CD14-positive monocyte (primary cell): ENCODE measurements at regions not wholly inside any gene's neighbourhood (a gene's known extent, or its start where the extent isn't known, plus 50 kb on each side); places are given as distances from the start of the nearest gene placed in this dataset.

Experiments used
- DNase-seq, 3 donors: peaks; one replicate each; pipeline ENCODE4 v3.0.0-alpha.2; 2011 to 2022
- H2AFZ ChIP-seq: 2 replicates; pipeline ENCODE4 v1.6.0; 2012; ENCODE audit warnings: mild to moderate bottlenecking, low read depth, low read length, inconsistent platforms; ENCODE audit not compliant: insufficient read depth, poor library complexity, severe bottlenecking
- H3K27ac ChIP-seq, 2 donors: 1 replicate in 1 of 2; 2 replicates in 1 of 2; pipeline ENCODE4 v1.5.1; 2012 to 2013; ENCODE audit warnings: low read length in 2 of 2, control low read depth in 1 of 2, inconsistent platforms in 1 of 2, low read depth in 1 of 2, mild to moderate bottlenecking in 1 of 2
- H3K27me3 ChIP-seq, 2 donors: one replicate each; pipeline versions ENCODE4 v1.6.0 to v1.6.1; 2011 to 2013; ENCODE audit warnings: low read length in 2 of 2; ENCODE audit not compliant: control insufficient read depth in 2 of 2, insufficient read depth in 2 of 2
- H3K36me3 ChIP-seq, 2 donors: replicated peaks in 1 of 2; 1 replicate in 1 of 2; 2 replicates in 1 of 2; pipeline versions ENCODE4 v1.5.1 to v1.6.1; 2012 to 2013; ENCODE audit warnings: low read length in 2 of 2, control low read depth in 1 of 2, inconsistent platforms in 1 of 2, mild to moderate bottlenecking in 1 of 2; ENCODE audit not compliant: insufficient read depth in 2 of 2, control insufficient read depth in 1 of 2
- H3K4me1 ChIP-seq, 2 donors: 1 replicate in 1 of 2; 2 replicates in 1 of 2; pipeline versions ENCODE4 v1.5.1 to v1.6.1; 2012 to 2013; ENCODE audit warnings: low read length in 2 of 2, control low read depth in 1 of 2, inconsistent platforms in 1 of 2, mild to moderate bottlenecking in 1 of 2, moderate library complexity in 1 of 2; ENCODE audit not compliant: insufficient read depth in 2 of 2, control insufficient read depth in 1 of 2
- H3K4me2 ChIP-seq: replicated peaks from 2 replicates; pipeline ENCODE3; 2012; ENCODE audit warnings: low read length, moderate library complexity, mild to moderate bottlenecking; ENCODE audit not compliant: poor library complexity, severe bottlenecking; ENCODE audit errors: extremely low read depth
- H3K4me3 ChIP-seq, 3 experiments: fragments of 200-600 bp in 1 of 3; sonication (generic) in 1 of 3; replicated peaks in 1 of 3; 1 replicate in 2 of 3; 2 replicates in 1 of 3; pipeline ENCODE4 v1.5.1; 2011 to 2013; ENCODE audit warnings: low read length in 3 of 3, mild to moderate bottlenecking in 3 of 3, control low read depth in 2 of 3, low read depth in 2 of 3, inconsistent platforms in 1 of 3, moderate library complexity in 1 of 3
- H3K79me2 ChIP-seq: 2 replicates; pipeline ENCODE4 v1.6.0; 2012; ENCODE audit warnings: mild to moderate bottlenecking, control low read depth, inconsistent platforms, low read length, moderate library complexity; ENCODE audit not compliant: insufficient read depth
- H3K9ac ChIP-seq: 2 replicates; pipeline ENCODE4 v1.6.0; 2017; ENCODE audit warnings: low read length, mild to moderate bottlenecking; ENCODE audit not compliant: insufficient read depth, poor library complexity, severe bottlenecking
- H3K9me3 ChIP-seq, 2 donors: replicated peaks in 1 of 2; 1 replicate in 1 of 2; 2 replicates in 1 of 2; pipeline versions ENCODE4 v1.5.1 to v1.6.1; 2012 to 2013; ENCODE audit warnings: low read length in 2 of 2, control low read depth in 1 of 2; ENCODE audit not compliant: control insufficient read depth in 1 of 2, insufficient read depth in 1 of 2
- H4K20me1 ChIP-seq: 2 replicates; pipeline ENCODE4 v1.6.0; 2012; ENCODE audit warnings: mild to moderate bottlenecking, low read length, control low read depth, moderate library complexity; ENCODE audit not compliant: insufficient read depth
- H3K27ac Mint-ChIP-seq, 7 donors: one replicate each; pipeline ENCODE4 v1.8.0; 2020; ENCODE audit warnings: mild to moderate bottlenecking in 7 of 7, mixed read lengths in 7 of 7, moderate library complexity in 6 of 7, inconsistent platforms in 2 of 7
- H3K27me3 Mint-ChIP-seq, 3 donors: one replicate each; pipeline ENCODE4 v1.8.0; 2021 to 2022; ENCODE audit warnings: low read depth in 3 of 3, mild to moderate bottlenecking in 3 of 3, mixed read lengths in 3 of 3, moderate library complexity in 3 of 3, inconsistent platforms in 1 of 3
- H3K36me3 Mint-ChIP-seq, 2 donors: one replicate each; pipeline ENCODE4 v1.8.0; 2020; ENCODE audit warnings: mixed read lengths in 2 of 2, inconsistent platforms in 1 of 2, mild to moderate bottlenecking in 1 of 2
- H3K4me1 Mint-ChIP-seq: one replicate; pipeline ENCODE4 v1.8.0; 2020; ENCODE audit warnings: mild to moderate bottlenecking, mixed read lengths
- H3K4me3 Mint-ChIP-seq, 2 donors: one replicate each; pipeline ENCODE4 v1.8.0; 2020; ENCODE audit warnings: mild to moderate bottlenecking in 2 of 2, mixed read lengths in 2 of 2, moderate library complexity in 1 of 2
- H3K9me3 Mint-ChIP-seq, 7 donors: one replicate each; pipeline ENCODE4 v1.8.0; 2020 to 2022; ENCODE audit warnings: mixed read lengths in 7 of 7, mild to moderate bottlenecking in 6 of 7, moderate library complexity in 6 of 7, inconsistent platforms in 2 of 7
- WGBS: methylation state at CpG from one replicate; pipeline ENCODE4 v1.1.5; 2013; ENCODE audit warnings: missing lambda C conversion rate; ENCODE audit not compliant: insufficient coverage; 5-methylcytosine and 5-hydroxymethylcytosine counted together
- intact Hi-C, 2 donors: fragments of 100-400 bp; cut with micrococcal nuclease; formaldehyde crosslinking; loops; one replicate each; pipeline versions ENCODE4 v1.15.0 to v1.15.1; 2023
- TF ChIP-seq, protein P1 (sequence below): fragments of 200-600 bp; IDR thresholded peaks from one replicate; pipeline ENCODE4 v1.8.0; 2022; ENCODE audit warnings: antibody characterized with exemption, mild to moderate bottlenecking

DNA sequence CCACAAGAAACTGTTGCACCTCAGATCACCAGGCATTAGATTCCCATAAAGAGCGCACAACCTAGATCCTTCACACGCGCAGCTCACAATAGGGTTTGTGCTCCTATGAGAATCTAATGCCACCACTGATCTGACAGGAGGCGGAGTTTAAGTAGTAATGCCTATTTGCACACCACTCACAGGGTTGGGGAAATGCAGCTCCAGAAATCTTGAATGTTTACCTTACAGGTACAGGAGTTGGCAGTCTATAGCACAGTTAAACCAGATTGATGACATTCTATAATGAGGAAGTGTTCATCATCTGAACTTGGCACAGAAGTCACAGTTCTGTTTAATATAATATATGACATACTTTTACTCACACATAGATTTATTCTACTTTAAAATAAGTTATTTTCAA lies 732.2 kb upstream of the ZNF608 start:
- Mint-ChIP-seq H3K4me3 (no peak overlapping the region), H3K27me3 (no peaks in the 10 kb centered on the region), H3K4me1 (no peaks in the 10 kb centered on the region), H3K36me3 (no peaks in the 10 kb centered on the region), H3K9me3 (peaks cover 0 to 3% (median 2%) of the 10 kb centered on the region in 7 donors), H3K27ac (no peak overlapping the region)
- Histone ChIP-seq H3K4me1 (no peaks in the 10 kb centered on the region), H4K20me1 (no peaks in the 10 kb centered on the region), H3K36me3 (no peaks in the 10 kb centered on the region), H3K27me3 (no peaks in the 10 kb centered on the region), H3K4me2 (no peak overlapping the region), H3K9me3 (no peaks in the 10 kb centered on the region), H3K27ac (no peak overlapping the region), H3K9ac (no peak overlapping the region), H3K4me3 (no peak overlapping the region), H2AFZ (no peak overlapping the region), H3K79me2 (no peaks in the 10 kb centered on the region)
- WGBS: no CpG with 5 or more reads among the region's 4 CpGs
- intact Hi-C loops: no loop called here
- DNase-seq: no peak
- TF ChIP-seq, protein P1, sequence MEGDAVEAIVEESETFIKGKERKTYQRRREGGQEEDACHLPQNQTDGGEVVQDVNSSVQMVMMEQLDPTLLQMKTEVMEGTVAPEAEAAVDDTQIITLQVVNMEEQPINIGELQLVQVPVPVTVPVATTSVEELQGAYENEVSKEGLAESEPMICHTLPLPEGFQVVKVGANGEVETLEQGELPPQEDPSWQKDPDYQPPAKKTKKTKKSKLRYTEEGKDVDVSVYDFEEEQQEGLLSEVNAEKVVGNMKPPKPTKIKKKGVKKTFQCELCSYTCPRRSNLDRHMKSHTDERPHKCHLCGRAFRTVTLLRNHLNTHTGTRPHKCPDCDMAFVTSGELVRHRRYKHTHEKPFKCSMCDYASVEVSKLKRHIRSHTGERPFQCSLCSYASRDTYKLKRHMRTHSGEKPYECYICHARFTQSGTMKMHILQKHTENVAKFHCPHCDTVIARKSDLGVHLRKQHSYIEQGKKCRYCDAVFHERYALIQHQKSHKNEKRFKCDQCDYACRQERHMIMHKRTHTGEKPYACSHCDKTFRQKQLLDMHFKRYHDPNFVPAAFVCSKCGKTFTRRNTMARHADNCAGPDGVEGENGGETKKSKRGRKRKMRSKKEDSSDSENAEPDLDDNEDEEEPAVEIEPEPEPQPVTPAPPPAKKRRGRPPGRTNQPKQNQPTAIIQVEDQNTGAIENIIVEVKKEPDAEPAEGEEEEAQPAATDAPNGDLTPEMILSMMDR: no peak

DNA sequence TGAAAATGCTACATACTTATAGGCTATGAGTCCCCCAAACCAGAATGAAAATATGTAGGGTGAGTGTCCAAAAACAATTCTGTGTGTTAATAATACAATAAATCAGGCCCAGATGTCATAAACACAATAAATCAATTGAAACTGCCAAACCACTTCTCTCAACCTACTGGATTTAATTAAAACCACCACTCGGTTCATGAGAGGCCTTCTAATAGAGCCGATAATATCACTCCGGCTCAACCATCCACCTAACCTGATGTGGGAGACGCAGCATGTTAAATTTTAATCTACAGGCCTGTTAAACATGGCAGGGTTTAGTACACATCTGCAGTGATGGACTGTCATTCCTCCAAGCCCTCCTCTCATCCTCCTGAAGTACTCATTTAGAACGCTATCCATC lies 734.5 kb upstream of the ZNF608 start:
- Mint-ChIP-seq H3K36me3 (no peaks in the 10 kb centered on the region), H3K27ac (no peak overlapping the region), H3K4me3 (no peak overlapping the region), H3K4me1 (peaks cover 7% of the 10 kb centered on the region), H3K27me3 (peaks cover 0 to 2% (median 0%) of the 10 kb centered on the region in 3 donors), H3K9me3 (peaks cover 0 to 5% (median 2%) of the 10 kb centered on the region in 7 donors)
- H3K27me3 ChIP-seq: no peaks in the 10 kb centered on the region
- no peaks in the 10 kb centered on the region for H3K79me2 ChIP-seq
- WGBS: 94% methylated on average over 4 of the region's 5 CpGs
- no peak for DNase-seq
- H3K4me2 ChIP-seq: no peak overlapping the region
- TF ChIP-seq, protein P1: no peak
- no peaks in the 10 kb centered on the region for H4K20me1 ChIP-seq
- no peaks in the 10 kb centered on the region for H3K36me3 ChIP-seq
- H3K9me3 ChIP-seq: no peaks in the 10 kb centered on the region
- no peak overlapping the region for H2AFZ ChIP-seq
- H3K9ac ChIP-seq: no peak overlapping the region
- H3K4me3 ChIP-seq: no peak overlapping the region
- H3K27ac ChIP-seq: no peak overlapping the region
- no peaks in the 10 kb centered on the region for H3K4me1 ChIP-seq
- intact Hi-C loops: no loop called here
